HepG2 (cell line): ENCODE measurements at regions not wholly inside any gene's neighbourhood (a gene's known extent, or its start where the extent isn't known, plus 50 kb on each side); places are given as distances from the start of the nearest gene placed in this dataset.

Experiments
- ATAC-seq: fragments of 200-7000 bp; cut with Tn5 transposase; 3 replicates; pipeline ENCODE4 v1.9.1; 2020; ENCODE audit warnings: mild to moderate bottlenecking, moderate library complexity
- BruUV-seq: library from RNA; stranded (reverse); fragments of 400-500 nt; replicated peaks from 2 replicates; lab custom pipeline; 2021; lab: Mats Ljungman, UMichigan
- CTCF ChIA-PET: fragments of 300-600 bp; formaldehyde crosslinking; extraction: SDS; loops from one replicate; lab custom pipeline; 2021; ENCODE audit warnings: low total read pairs, inconsistent platforms, low intra/inter-chr PET ratio; lab: Yijun Ruan, JAX
- POLR2A ChIA-PET: fragments of 350-600 bp; sonication (Branson Sonifier 250); formaldehyde crosslinking; loops from one replicate; lab custom pipeline; 2020; ENCODE audit warnings: antibody characterized with exemption, inconsistent platforms; lab: Yijun Ruan, JAX
- DNase-seq: peaks from one replicate; pipeline ENCODE4 v3.0.0-alpha.2; 2015; ENCODE audit warnings: low spot score
- FAIRE-seq: peaks from 3 replicates; lab custom pipeline; 2011; peaks lifted over from hg19 to GRCh38; lab: Jason Lieb, UNC
- H2AFZ ChIP-seq: one replicate; pipeline ENCODE4 v1.6.1; 2011; ENCODE audit warnings: low read length, inconsistent platforms
- H3K27ac ChIP-seq: fragments of 300-600 bp; 3 replicates; pipeline ENCODE4 v1.8.0; 2011; ENCODE audit warnings: mixed run types, mild to moderate bottlenecking, mixed read lengths, low read length, inconsistent platforms; ENCODE audit not compliant: insufficient read depth; ENCODE audit errors: extremely low read length
- H3K27me3 ChIP-seq, 2 experiments: fragments of 200-600 bp in 1 of 2; 2 replicates in 1 of 2; 3 replicates in 1 of 2; pipeline versions ENCODE4 v1.6.0 to v1.8.0; 2011; ENCODE audit warnings: low read length in 2 of 2, mild to moderate bottlenecking in 2 of 2, moderate library complexity in 2 of 2, inconsistent platforms in 1 of 2; ENCODE audit not compliant: insufficient read depth in 2 of 2, control insufficient read depth in 1 of 2
- H3K36me3 ChIP-seq, 2 experiments: fragments of 200-600 bp in 1 of 2; replicated peaks in 1 of 2; 2 replicates in 1 of 2; 3 replicates in 1 of 2; pipeline versions ENCODE4 v1.5.1 to v1.8.0; 2011; ENCODE audit warnings: low read length in 2 of 2, inconsistent platforms in 1 of 2; ENCODE audit not compliant: insufficient read depth in 2 of 2, control insufficient read depth in 1 of 2
- H3K4me1 ChIP-seq: 2 replicates; pipeline ENCODE4 v1.5.1; 2012; ENCODE audit warnings: low read length, inconsistent platforms; ENCODE audit not compliant: insufficient read depth
- H3K4me2 ChIP-seq: 2 replicates; pipeline ENCODE4 v1.6.0; 2011; ENCODE audit warnings: low read depth, low read length, inconsistent platforms
- H3K4me3 ChIP-seq, 3 experiments: fragments of 200-600 bp in 1 of 3; sonication (generic), shearing (Covaris generic) in 1 of 3; replicated peaks in 1 of 3; 2 replicates each; pipeline ENCODE4 v1.5.1; 2011 to 2016; ENCODE audit warnings: low read length in 3 of 3, inconsistent platforms in 2 of 3, low read depth in 2 of 3, mild to moderate bottlenecking in 2 of 3, control low read depth in 1 of 3, mixed read lengths in 1 of 3; ENCODE audit not compliant: insufficient read depth in 1 of 3
- H3K79me2 ChIP-seq: one replicate; pipeline ENCODE4 v1.6.1; 2011; ENCODE audit warnings: low read length, inconsistent platforms; ENCODE audit not compliant: insufficient read depth
- H3K9ac ChIP-seq: 2 replicates; pipeline ENCODE4 v1.6.0; 2011; ENCODE audit warnings: mild to moderate bottlenecking, low read depth, low read length, inconsistent platforms; ENCODE audit not compliant: insufficient read depth
- H3K9me3 ChIP-seq: 2 replicates; pipeline ENCODE4 v1.5.1; 2012; ENCODE audit warnings: mild to moderate bottlenecking, low read length
- H4K20me1 ChIP-seq: 2 replicates; pipeline ENCODE4 v1.6.0; 2011; ENCODE audit warnings: inconsistent platforms, mild to moderate bottlenecking, low read length, moderate library complexity; ENCODE audit not compliant: insufficient read depth
- ZHX2 ChIP-seq, 2 experiments: sonication (generic) in 1 of 2; formaldehyde crosslinking in 1 of 2; IDR thresholded peaks; 2 replicates each; pipeline versions ENCODE4 v1.6.1 to v1.9.0; 2014 to 2022; ENCODE audit warnings: antibody characterized with exemption in 1 of 2, borderline replicate concordance in 1 of 2, inconsistent platforms in 1 of 2, low read depth in 1 of 2, missing genetic modification reagents in 1 of 2
- ZNF33B ChIP-seq: sonication (generic); formaldehyde crosslinking; IDR thresholded peaks from 2 replicates; pipeline ENCODE4 v1.5.1; 2020; ENCODE audit warnings: mild to moderate bottlenecking, missing genetic modification reagents
- ZNF431 ChIP-seq: sonication (generic); formaldehyde crosslinking; IDR thresholded peaks from 2 replicates; pipeline ENCODE4 v1.9.0; 2022; ENCODE audit warnings: missing genetic modification reagents, low read depth, mild to moderate bottlenecking, borderline replicate concordance
- WGBS: methylation state at CpG from one replicate; pipeline ENCODE4 v1.1.6; 2017; ENCODE audit warnings: low lambda C conversion rate; 5-methylcytosine and 5-hydroxymethylcytosine counted together
- in situ Hi-C: cut with HindIII; loops from 2 replicates; pipeline ENCODE4 v1.10.0; 2017; ENCODE audit warnings: low pct_unique_long_range_greater_than_20kb; ENCODE audit not compliant: extremely low pct_ligation_motif_present
- intact Hi-C: fragments of 100-400 bp; cut with micrococcal nuclease; formaldehyde crosslinking; loops from one replicate; pipeline ENCODE4 v1.10.0; 2022; ENCODE audit not compliant: unreplicated experiment

- TF ChIP-seq ZNF33B (CRISPR knock-in tag): no peak
- no peak for TF ChIP-seq ZHX2 (IDR thresholded peaks at IDR 0.05; ENCODE audit: low read depth)
- no peak for TF ChIP-seq ZHX2 (CRISPR knock-in tag; IDR thresholded peaks at IDR 0.05; ENCODE audit: borderline replicate concordance)
These were observed 611.8 kb downstream of the TNS3 start (continued) for GRCh38 chr7:46970131-46970430.

- no peaks in the 10 kb centered on the region for H3K4me1 ChIP-seq
- BruUV-seq: no TSS peak
- H3K27me3 ChIP-seq: no peaks in the 10 kb centered on the region
- no peak for TF ChIP-seq ZNF431 (CRISPR knock-in tag)
- ATAC-seq (no peak), FAIRE-seq (no peak), DNase-seq (no peak)
- H4K20me1 ChIP-seq: no peaks in the 10 kb centered on the region
- in situ Hi-C loops (no loop called here), intact Hi-C loops (no loop called here)
- WGBS: 33% methylated on average over 12 of the region's 12 CpGs
- ChIA-PET CTCF (no interaction called here), POLR2A (no interaction called here)
- H3K9ac ChIP-seq: no peak overlapping the region
- H3K4me2 ChIP-seq: no peak overlapping the region
- no peaks in the 10 kb centered on the region for H3K36me3 ChIP-seq
- H2AFZ ChIP-seq: no peak overlapping the region
- H3K79me2 ChIP-seq: no peaks in the 10 kb centered on the region
- no peak overlapping the region for H3K4me3 ChIP-seq
- H3K27ac ChIP-seq: no peak overlapping the region
- H3K9me3 ChIP-seq: peaks cover 16% of the 10 kb centered on the region
These were observed 612.4 kb downstream of the TNS3 start for GRCh38 chr7:46969303-46970130.
